ENCODE measurements at regions not wholly inside any gene's neighbourhood (a gene's known extent, or its start where the extent isn't known, plus 50 kb on each side); places are given as distances from the start of the nearest gene placed in this dataset.

DNA sequence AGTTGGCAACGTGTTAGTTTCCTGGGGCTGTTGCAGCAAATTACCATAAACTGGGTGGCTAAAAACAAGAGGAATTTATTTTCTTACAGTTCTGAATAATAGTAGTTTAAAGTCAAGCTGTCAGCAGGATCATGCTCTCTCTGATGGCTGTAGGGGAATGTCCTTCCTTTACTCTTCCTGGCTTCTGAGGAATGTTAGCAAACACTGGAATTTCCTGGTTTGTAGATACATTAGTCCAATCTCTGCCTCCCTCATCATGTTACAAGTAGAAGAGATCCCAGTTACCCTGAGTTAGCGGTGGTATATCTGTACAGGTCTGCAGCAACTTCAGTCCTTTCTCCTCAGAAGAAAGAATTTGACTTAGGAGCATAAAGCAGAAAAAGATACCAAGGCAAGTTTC, 2249.1 kb downstream of the NCAM2 start:
- no peak for DNase-seq (ENCODE audit: low read depth)
- no peak overlapping the region for H3K4me3 ChIP-seq (ENCODE audit: low read depth, low read length)

- no peak for DNase-seq (ENCODE audit: low read depth)
These were observed 2247.0 kb downstream of the NCAM2 start for GRCh38 chr21:23245255-23245654.

GRCh38 chr21:23223882-23224281, 2225.7 kb downstream of the NCAM2 start:
- no peak overlapping the region for H3K4me3 ChIP-seq (ENCODE audit: low read depth, low read length)
- DNase-seq (ENCODE audit: low read depth), result no peak

More at GRCh38 chr21:23245255-23245654, 2247.0 kb downstream of the NCAM2 start:
- no peak overlapping the region for H3K4me3 ChIP-seq (ENCODE audit: low read depth, low read length)

- DNase-seq (ENCODE audit: low read depth), result no peak
- no peak overlapping the region for H3K4me3 ChIP-seq (ENCODE audit: low read depth, low read length)
These were observed 2220.5 kb downstream of the NCAM2 start for GRCh38 chr21:23218667-23219066.

DNA sequence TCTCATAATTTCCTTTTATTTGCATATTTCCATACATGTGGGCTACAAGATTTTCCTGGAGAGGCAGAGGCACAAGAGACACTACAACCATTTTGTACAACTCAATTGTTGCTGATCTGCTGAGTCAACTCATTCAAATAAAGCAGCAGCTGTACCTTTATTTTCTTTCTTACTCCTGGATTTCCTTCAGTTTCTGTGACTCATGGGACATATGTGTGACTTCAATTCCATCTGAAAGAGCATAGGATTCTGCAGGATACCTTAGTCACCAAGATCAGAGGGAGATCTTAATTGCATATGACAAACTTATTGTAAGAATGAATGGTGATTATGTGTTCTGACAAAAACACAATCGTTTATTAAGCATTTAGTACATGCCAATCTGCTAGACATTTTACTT, 2219.4 kb downstream of the NCAM2 start:
- no peak for DNase-seq (ENCODE audit: low read depth)
- no peak overlapping the region for H3K4me3 ChIP-seq (ENCODE audit: low read depth, low read length)

GRCh38 chr21:23215261-23215660, 2217.1 kb downstream of the NCAM2 start:
- H3K4me3 ChIP-seq (ENCODE audit: low read depth, low read length), result no peak overlapping the region
- DNase-seq (ENCODE audit: low read depth), result no peak
